ENCODE measurements at regions not wholly inside any gene's neighbourhood (a gene's known extent, or its start where the extent isn't known, plus 50 kb on each side); places are given as distances from the start of the nearest gene placed in this dataset.

GRCh38 chr14:36054353-36055051 is 122.0 kb downstream of the PTCSC3 start:
- DNase-seq, result no peak
- TF ChIP-seq CTCF (IDR thresholded peaks at IDR 0.05; ENCODE audit: low read depth, low read length, missing control alignments), result no peak
- Histone ChIP-seq H3K27ac (no peak overlapping the region), H3K27me3 (replicated peaks) (no peaks in the 10 kb centered on the region), H3K4me3 (ENCODE audit: low read depth, low read length) (no peak overlapping the region), H3K36me3 (replicated peaks) (no peaks in the 10 kb centered on the region)
- in situ Hi-C loops (cut with HindIII; ENCODE audit: low pct_ligation_motif_present, low sequenced_read_pairs), result no loop called here

GRCh38 chr14:36052681-36053080 is 123.8 kb downstream of the PTCSC3 start:
- DNase-seq, result no peak
- Histone ChIP-seq H3K36me3 (replicated peaks) (no peaks in the 10 kb centered on the region), H3K4me3 (ENCODE audit: low read depth, low read length) (no peak overlapping the region), H3K27ac (no peak overlapping the region), H3K27me3 (replicated peaks) (no peaks in the 10 kb centered on the region)
- TF ChIP-seq CTCF (IDR thresholded peaks at IDR 0.05; ENCODE audit: low read depth, low read length, missing control alignments), result no peak
- in situ Hi-C loops (cut with HindIII; ENCODE audit: low pct_ligation_motif_present, low sequenced_read_pairs), result no loop called here

- Histone ChIP-seq H3K27ac (no peak overlapping the region), H3K4me3 (ENCODE audit: low read depth, low read length) (no peak overlapping the region), H3K27me3 (replicated peaks) (no peaks in the 10 kb centered on the region), H3K36me3 (replicated peaks) (no peaks in the 10 kb centered on the region)
- no peak for DNase-seq
- TF ChIP-seq CTCF (IDR thresholded peaks at IDR 0.05; ENCODE audit: low read depth, low read length, missing control alignments), result no peak
- in situ Hi-C loops (cut with HindIII; ENCODE audit: low pct_ligation_motif_present, low sequenced_read_pairs), result no loop called here
Observed at GRCh38 chr14:36052063-36052462, 124.5 kb downstream of the PTCSC3 start.

- H3K27ac ChIP-seq, result no peak overlapping the region
- no peak for DNase-seq
- in situ Hi-C loops (cut with HindIII; ENCODE audit: low pct_ligation_motif_present, low sequenced_read_pairs), result no loop called here
- no peaks in the 10 kb centered on the region for H3K27me3 ChIP-seq (replicated peaks)
- no peak overlapping the region for H3K4me3 ChIP-seq (ENCODE audit: low read depth, low read length)
- no peak for TF ChIP-seq CTCF (IDR thresholded peaks at IDR 0.05; ENCODE audit: low read depth, low read length, missing control alignments)
- no peaks in the 10 kb centered on the region for H3K36me3 ChIP-seq (replicated peaks)
Observed at GRCh38 chr14:36048667-36049066, 127.9 kb downstream of the PTCSC3 start.

GRCh38 chr14:36047912-36048311 is 128.6 kb downstream of the PTCSC3 start:
- Histone ChIP-seq H3K27me3 (replicated peaks) (no peaks in the 10 kb centered on the region), H3K4me3 (ENCODE audit: low read depth, low read length) (no peak overlapping the region), H3K36me3 (replicated peaks) (no peaks in the 10 kb centered on the region), H3K27ac (no peak overlapping the region)
- in situ Hi-C loops (cut with HindIII; ENCODE audit: low pct_ligation_motif_present, low sequenced_read_pairs), result no loop called here
- DNase-seq, result no peak
- no peak for TF ChIP-seq CTCF (IDR thresholded peaks at IDR 0.05; ENCODE audit: low read depth, low read length, missing control alignments)

GRCh38 chr14:36035675-36036074 is 140.8 kb downstream of the PTCSC3 start:
- H3K4me3 ChIP-seq (ENCODE audit: low read depth, low read length), result no peak overlapping the region
- no peak for DNase-seq
- in situ Hi-C loops (cut with HindIII; ENCODE audit: low pct_ligation_motif_present, low sequenced_read_pairs), result no loop called here
- H3K27me3 ChIP-seq (replicated peaks), result no peaks in the 10 kb centered on the region
- H3K36me3 ChIP-seq (replicated peaks), result no peaks in the 10 kb centered on the region
- no peak overlapping the region for H3K27ac ChIP-seq
- no peak for TF ChIP-seq CTCF (IDR thresholded peaks at IDR 0.05; ENCODE audit: low read depth, low read length, missing control alignments)

Data from brain microvascular endothelial cell (primary cell).